IPS-NIHi7 (cell line): ENCODE measurements at regions not wholly inside any gene's neighbourhood (a gene's known extent, or its start where the extent isn't known, plus 50 kb on each side); places are given as distances from the start of the nearest gene placed in this dataset.

Experiments used
- DNase-seq: peaks from one replicate; pipeline ENCODE4 v3.0.0; 2012; ENCODE audit warnings: mixed read lengths; ENCODE audit errors: extremely low spot score

- DNase-seq = no peak
Measured at GRCh38 chr10:57023626-57024025, 662.6 kb upstream of the ZWINT start.

GRCh38 chr10:57018452-57018851 lies 657.4 kb upstream of the ZWINT start:
- peak; percentile 47 for DNase-seq

GRCh38 chr10:57017356-57018037 lies 656.4 kb upstream of the ZWINT start:
- DNase-seq = no peak

GRCh38 chr10:57015595-57016318 lies 654.7 kb upstream of the ZWINT start:
- DNase-seq = no peak

GRCh38 chr10:57015187-57015586 lies 654.1 kb upstream of the ZWINT start:
- DNase-seq = no peak

- DNase-seq = no peak
Measured at GRCh38 chr10:57014758-57015157, 653.7 kb upstream of the ZWINT start.

- DNase-seq = no peak
Measured at GRCh38 chr10:57008189-57008588, 647.1 kb upstream of the ZWINT start.

GRCh38 chr10:56991591-56992069 lies 630.6 kb upstream of the ZWINT start:
- no peak for DNase-seq

- DNase-seq = no peak
Measured at GRCh38 chr10:56975513-56975912, 614.5 kb upstream of the ZWINT start.

GRCh38 chr10:56973766-56974165 lies 612.7 kb upstream of the ZWINT start:
- no peak for DNase-seq

GRCh38 chr10:56943221-56943755 lies 582.2 kb upstream of the ZWINT start:
- DNase-seq = no peak

GRCh38 chr10:56934515-56934914 lies 573.5 kb upstream of the ZWINT start:
- DNase-seq = no peak

GRCh38 chr10:56928714-56929113 lies 567.7 kb upstream of the ZWINT start:
- DNase-seq = no peak

GRCh38 chr10:56927701-56928100 lies 566.6 kb upstream of the ZWINT start:
- no peak for DNase-seq

GRCh38 chr10:56920601-56921261 lies 559.7 kb upstream of the ZWINT start:
- no peak for DNase-seq

- DNase-seq = no peak
Measured at GRCh38 chr10:56912043-56912442, 551.0 kb upstream of the ZWINT start.

- no peak for DNase-seq
Measured at GRCh38 chr10:56905051-56905450, 544.0 kb upstream of the ZWINT start.

GRCh38 chr10:56902554-56902953 lies 541.5 kb upstream of the ZWINT start:
- DNase-seq = no peak

GRCh38 chr10:56895306-56895705 lies 534.2 kb upstream of the ZWINT start:
- no peak for DNase-seq

GRCh38 chr10:56881218-56881617 lies 520.2 kb upstream of the ZWINT start:
- DNase-seq = no peak

- DNase-seq = no peak
Measured at GRCh38 chr10:56880606-56881005, 519.5 kb upstream of the ZWINT start.

GRCh38 chr10:56874950-56875349 lies 513.9 kb upstream of the ZWINT start:
- DNase-seq = no peak
